Fibroblast of lung (primary cell): ENCODE measurements at regions not wholly inside any gene's neighbourhood (a gene's known extent, or its start where the extent isn't known, plus 50 kb on each side); places are given as distances from the start of the nearest gene placed in this dataset.

ENCODE experiments used
- CTCF ChIP-seq, 2 donors: IDR thresholded peaks in 1 of 2; conservative IDR thresholded peaks in 1 of 2; 1 replicate in 1 of 2; 2 replicates in 1 of 2; pipeline ENCODE4 v1.5.1; 2011 to 2012; ENCODE audit warnings: low read length in 2 of 2, control low read depth in 1 of 2, inconsistent platforms in 1 of 2, low read depth in 1 of 2, mild to moderate bottlenecking in 1 of 2
- EZH2 ChIP-seq: IDR thresholded peaks from 2 replicates; pipeline ENCODE4 v1.5.1; 2012; ENCODE audit warnings: low read length, control low read depth, mild to moderate bottlenecking; ENCODE audit errors: missing control alignments

- TF ChIP-seq CTCF (conservative IDR thresholded peaks at IDR 0.05 in 1 of 2, IDR thresholded peaks at IDR 0.05 in 1 of 2; ENCODE audit: low read depth in 1 of 2, low read length in 2 of 2): no peak
- no peak for TF ChIP-seq EZH2
Observed at GRCh38 chr9:134266418-134266817, 59.8 kb upstream of the RXRA start.
